ENCODE measurements at regions not wholly inside any gene's neighbourhood (a gene's known extent, or its start where the extent isn't known, plus 50 kb on each side); places are given as distances from the start of the nearest gene placed in this dataset.

- TF ChIP-seq CTCF (conservative IDR thresholded peaks at IDR 0.05) (no peak), EZH2 (IDR thresholded peaks at IDR 0.05; ENCODE audit: low read depth) (no peak)
Observed at GRCh38 chr4:26094076-26094475, 180.1 kb downstream of the SMIM20 start.

All from PC-9 (cell line).